Retinal pigment epithelial cell (primary cell): ENCODE measurements at regions not wholly inside any gene's neighbourhood (a gene's known extent, or its start where the extent isn't known, plus 50 kb on each side); places are given as distances from the start of the nearest gene placed in this dataset.

Source experiments
- DNase-seq: peaks from one replicate; pipeline ENCODE4 v3.0.0-alpha.2; 2010; ENCODE audit warnings: low read depth
- H3K4me3 ChIP-seq: 2 replicates; pipeline ENCODE4 v1.5.1; 2011; ENCODE audit warnings: mild to moderate bottlenecking, low read length, control low read depth, moderate library complexity
- TF ChIP-seq, protein P1 (sequence below): conservative IDR thresholded peaks from 2 replicates; pipeline ENCODE4 v1.5.1; 2011; ENCODE audit warnings: low read depth, low read length, control low read depth, inconsistent platforms

DNA sequence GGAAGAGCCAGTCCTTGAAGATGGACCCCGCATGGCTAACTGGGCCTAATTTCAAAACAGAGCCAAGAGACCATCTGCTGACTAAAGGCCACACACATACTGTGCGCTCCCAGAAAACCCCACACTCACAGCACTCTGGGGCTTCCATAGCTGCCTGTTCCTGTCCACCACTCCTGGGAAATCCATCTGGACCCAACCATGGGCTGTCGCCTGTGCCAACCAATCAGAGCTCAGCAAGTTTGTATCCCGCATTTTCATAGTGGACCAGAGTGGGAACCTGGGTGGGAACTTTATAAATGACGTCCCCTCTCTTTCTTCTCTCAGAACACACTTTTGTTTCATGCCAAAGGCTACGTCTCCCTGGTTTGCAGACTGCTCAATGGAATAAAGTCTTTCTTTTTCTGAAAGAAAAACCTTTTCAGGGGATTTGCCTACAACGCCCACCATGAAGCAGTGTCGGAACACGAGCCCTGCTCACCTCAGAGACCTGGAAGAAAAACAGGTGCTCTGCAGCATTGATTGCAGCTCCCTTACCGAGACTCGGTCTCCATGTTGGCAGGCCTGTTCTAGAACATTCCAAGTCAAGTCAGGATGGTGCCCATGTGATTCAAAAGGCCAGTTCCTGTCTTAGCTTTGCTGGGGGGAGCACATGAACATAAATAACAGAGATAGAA is 137.2 kb upstream of the GPC1 start:
- H3K4me3 ChIP-seq, result no peak overlapping the region
- TF ChIP-seq, protein P1, sequence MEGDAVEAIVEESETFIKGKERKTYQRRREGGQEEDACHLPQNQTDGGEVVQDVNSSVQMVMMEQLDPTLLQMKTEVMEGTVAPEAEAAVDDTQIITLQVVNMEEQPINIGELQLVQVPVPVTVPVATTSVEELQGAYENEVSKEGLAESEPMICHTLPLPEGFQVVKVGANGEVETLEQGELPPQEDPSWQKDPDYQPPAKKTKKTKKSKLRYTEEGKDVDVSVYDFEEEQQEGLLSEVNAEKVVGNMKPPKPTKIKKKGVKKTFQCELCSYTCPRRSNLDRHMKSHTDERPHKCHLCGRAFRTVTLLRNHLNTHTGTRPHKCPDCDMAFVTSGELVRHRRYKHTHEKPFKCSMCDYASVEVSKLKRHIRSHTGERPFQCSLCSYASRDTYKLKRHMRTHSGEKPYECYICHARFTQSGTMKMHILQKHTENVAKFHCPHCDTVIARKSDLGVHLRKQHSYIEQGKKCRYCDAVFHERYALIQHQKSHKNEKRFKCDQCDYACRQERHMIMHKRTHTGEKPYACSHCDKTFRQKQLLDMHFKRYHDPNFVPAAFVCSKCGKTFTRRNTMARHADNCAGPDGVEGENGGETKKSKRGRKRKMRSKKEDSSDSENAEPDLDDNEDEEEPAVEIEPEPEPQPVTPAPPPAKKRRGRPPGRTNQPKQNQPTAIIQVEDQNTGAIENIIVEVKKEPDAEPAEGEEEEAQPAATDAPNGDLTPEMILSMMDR, result no peak
- no peak for DNase-seq

DNA sequence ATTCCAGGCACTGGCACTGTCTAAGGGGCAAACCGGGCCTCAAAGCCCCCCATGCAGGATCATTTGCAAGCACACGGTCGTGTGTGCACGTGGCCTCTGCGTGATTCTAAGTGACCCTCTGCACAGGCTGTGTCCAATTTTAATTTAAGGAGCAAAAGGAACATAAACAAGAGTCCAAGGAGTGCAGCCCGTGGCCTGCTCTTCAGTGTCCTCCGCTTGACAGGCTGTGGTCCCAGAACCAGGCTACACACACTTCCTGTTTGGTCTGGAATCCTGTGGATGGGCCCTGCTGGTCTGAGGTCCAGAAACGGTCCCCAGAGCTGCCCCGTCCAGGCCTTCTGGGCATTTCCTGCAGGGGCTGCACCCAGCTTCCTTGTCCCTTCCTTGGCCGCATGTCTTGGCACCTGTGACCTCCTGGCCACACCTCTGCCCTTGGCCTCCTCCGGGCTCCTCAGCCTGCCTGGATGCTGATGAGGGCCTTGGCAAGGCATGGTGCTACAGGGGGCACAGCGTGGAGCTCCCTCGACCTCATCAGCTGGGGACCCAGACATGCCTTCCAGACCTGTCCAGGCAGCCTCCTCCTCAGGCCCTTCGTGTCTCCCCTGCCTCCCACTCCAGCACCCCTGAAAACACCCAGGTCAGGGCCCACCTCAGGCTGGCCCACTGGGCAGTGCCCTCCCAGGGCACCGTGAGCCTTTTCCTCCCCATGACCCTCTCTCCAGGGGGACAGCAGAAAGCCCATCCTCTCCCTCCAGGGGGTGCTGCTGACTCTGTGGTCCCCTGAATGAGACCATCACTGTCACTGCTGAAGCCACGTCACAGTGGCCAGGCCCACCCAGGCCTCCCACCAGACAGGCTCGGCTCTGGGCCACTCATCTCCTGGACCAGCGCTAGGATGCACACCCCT is 136.4 kb upstream of the GPC1 start:
- no peak overlapping the region for H3K4me3 ChIP-seq
- TF ChIP-seq, protein P1, result peak; percentile 21
- DNase-seq, result no peak

DNA sequence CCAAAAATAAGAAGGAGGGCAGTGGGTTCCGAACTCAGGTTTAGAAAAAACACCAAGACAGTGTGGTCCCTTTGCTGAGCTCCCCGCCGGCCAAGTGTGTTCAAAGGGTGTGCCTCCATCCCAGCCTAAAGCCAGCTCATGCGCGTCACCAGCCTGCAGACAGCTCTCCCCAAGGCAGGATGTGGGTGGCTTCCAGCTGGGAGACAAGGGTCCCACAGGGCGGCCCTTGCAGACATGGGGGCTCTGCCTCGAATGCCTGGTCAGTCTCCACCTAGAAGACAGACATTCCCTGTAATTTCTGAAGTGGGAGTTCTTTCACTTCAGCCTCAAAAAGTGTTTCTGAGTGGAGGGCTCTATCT is 135.8 kb upstream of the GPC1 start:
- DNase-seq, result no peak
- TF ChIP-seq, protein P1, result no peak

DNA sequence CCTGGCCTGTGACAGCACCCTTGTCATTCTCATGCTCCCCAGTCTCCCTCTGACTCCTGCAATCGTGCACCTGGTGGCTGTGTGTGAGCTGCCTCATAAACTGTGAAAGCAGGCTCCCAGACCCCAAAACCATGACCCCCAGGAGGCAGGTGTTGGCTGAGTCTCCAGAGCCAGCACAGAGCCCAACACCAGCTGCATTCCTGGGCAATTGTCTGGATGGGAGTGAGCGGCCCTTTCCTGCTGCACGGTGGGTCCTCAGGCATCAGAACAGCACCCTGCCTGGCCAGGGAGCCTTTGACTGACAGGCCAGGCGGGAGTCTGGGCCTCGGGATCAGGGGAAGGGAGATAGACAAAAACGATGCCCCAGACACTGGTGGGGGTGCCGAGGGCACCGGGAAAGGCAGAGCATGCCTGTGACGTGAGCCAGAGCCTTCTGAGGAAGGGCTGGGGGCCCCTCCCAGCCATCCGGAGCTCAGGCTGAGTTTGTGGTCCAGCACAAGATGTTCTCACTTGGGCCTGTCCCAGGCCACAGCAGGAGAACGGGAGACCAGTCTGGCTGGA is 135.1 kb upstream of the GPC1 start:
- DNase-seq, result no peak

More for the DNA sequence above, 135.8 kb upstream of the GPC1 start:
- no peak overlapping the region for H3K4me3 ChIP-seq

DNA sequence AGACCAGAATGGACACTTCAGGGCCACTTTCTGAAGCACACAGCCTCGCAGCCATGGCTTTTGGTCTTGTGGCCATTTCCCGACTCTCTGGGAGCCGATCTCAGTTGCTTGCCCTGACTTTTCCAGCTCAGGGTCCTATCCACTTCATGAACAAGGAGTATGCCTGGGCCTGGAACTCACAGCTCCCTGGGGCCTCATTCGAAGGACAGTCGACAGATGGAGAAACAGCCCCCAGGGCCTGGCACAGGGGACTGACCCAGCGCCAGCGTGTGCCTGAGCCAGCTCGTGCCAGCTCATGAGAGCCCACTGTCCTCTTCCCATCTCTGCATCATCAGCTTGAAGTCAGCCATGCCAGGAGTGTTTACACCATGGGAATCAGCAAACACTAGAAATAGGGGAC is 134.6 kb upstream of the GPC1 start:
- H3K4me3 ChIP-seq, result no peak overlapping the region
- no peak for DNase-seq
- TF ChIP-seq, protein P1, result no peak

More for the DNA sequence above, 135.1 kb upstream of the GPC1 start:
- TF ChIP-seq, protein P1, result no peak
- H3K4me3 ChIP-seq, result no peak overlapping the region

DNA sequence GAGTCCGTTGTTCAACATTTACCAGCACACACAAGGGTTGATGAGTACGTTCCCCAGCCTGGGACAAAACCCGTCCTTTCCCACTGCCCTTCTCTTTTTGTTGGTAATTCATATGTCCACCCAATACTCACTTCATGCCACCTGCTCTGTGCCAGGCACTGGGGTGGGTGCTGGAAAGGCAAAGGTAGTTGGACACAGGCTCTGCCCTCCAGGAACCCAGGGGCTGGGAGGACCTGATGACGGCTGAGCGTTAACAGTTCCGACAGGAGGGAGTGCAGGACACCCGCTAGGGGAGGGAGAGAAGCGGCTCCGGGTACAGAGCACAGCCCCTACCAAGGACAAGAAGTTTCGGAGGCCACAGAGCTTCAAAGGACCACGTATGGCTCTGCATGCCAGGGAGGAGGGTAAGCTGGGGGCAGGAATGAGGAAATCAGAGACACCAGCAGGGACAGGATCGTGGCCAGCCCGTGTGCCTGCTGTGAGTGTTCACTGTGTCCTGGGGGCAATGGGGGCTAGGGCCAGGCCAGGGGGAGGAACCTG is 134.1 kb upstream of the GPC1 start:
- DNase-seq, result no peak
- H3K4me3 ChIP-seq, result no peak overlapping the region
- TF ChIP-seq, protein P1, result no peak
